Muscle layer of colon (tissue), 2 donors: ENCODE measurements at regions not wholly inside any gene's neighbourhood (a gene's known extent, or its start where the extent isn't known, plus 50 kb on each side); places are given as distances from the start of the nearest gene placed in this dataset.

Experiments
- H3K27ac ChIP-seq: one replicate; pipeline ENCODE4 v1.7.0; 2013; ENCODE audit warnings: low read depth, mild to moderate bottlenecking, low read length, moderate library complexity
- H3K27me3 ChIP-seq, 2 donors: one replicate each; pipeline ENCODE4 v1.7.0; 2013; ENCODE audit warnings: low read length in 2 of 2, mild to moderate bottlenecking in 2 of 2; ENCODE audit not compliant: insufficient read depth in 2 of 2, control insufficient read depth in 1 of 2
- H3K36me3 ChIP-seq: one replicate; pipeline ENCODE4 v1.7.0; 2013; ENCODE audit warnings: mild to moderate bottlenecking, low read length; ENCODE audit not compliant: insufficient read depth
- H3K4me1 ChIP-seq: one replicate; pipeline ENCODE4 v1.7.0; 2013; ENCODE audit warnings: mild to moderate bottlenecking, low read length; ENCODE audit not compliant: insufficient read depth
- H3K4me3 ChIP-seq, 2 donors: one replicate each; pipeline ENCODE4 v1.7.0; 2013; ENCODE audit warnings: low read length in 2 of 2, low read depth in 1 of 2, mild to moderate bottlenecking in 1 of 2, moderate library complexity in 1 of 2
- H3K9ac ChIP-seq: one replicate; pipeline ENCODE4 v1.7.0; 2013; ENCODE audit warnings: low read length
- H3K9me3 ChIP-seq: one replicate; pipeline ENCODE4 v1.7.0; 2013; ENCODE audit warnings: mild to moderate bottlenecking, low read length
- donor health status: abdominal sarcoma.
- donor health status: Adenocarcinoma of cecum.

DNA sequence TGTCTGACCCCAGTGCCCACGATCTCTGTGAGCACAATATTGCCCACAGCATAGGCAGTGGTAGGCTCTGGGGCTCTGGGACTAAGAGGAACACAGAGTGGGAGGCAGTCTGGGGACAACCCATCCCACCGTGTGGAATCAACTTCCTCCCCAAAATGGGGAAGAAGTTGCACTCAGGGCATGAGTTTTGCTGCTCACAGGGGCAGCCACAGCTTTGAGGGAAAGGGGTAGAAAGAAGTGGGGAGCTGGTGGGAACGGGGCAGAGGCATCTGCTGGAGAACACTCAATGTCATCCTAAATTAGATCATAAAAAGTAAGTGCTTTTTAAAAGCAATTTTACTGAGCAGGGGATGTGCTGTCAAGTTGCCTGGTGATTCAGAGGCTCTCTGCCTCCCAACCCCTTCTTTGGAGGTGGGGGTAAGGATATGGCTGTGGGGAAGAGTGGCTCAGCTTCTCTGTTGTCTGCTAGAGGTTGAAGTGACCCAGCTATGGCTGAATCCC lies 233.8 kb upstream of the NCAM1 start:
- Histone ChIP-seq H3K4me1 (no peaks in the 10 kb centered on the region), H3K27ac (no peak overlapping the region), H3K4me3 (no peak overlapping the region)

DNA sequence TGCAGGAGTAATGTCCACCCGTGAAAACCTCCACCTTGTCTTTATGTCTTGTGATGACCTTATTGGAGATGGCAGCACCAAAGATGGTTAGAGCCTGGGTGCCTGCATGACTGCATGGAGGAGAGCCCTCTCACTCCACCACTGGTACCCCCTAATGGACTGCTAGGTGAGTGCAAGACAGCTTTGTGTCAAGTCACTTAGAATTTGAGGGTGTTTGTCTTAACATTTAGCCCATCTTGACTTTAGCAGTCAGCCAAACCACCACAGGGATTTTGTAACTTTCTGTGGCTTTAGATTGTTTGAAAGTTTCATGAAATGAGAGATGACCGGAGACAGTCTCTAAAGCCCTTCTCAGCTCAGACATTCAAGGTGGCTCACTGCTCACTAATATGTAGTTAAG lies 232.9 kb upstream of the NCAM1 start:
- no peaks in the 10 kb centered on the region for H3K27me3 ChIP-seq
- H3K27ac ChIP-seq = no peak overlapping the region
- H3K9ac ChIP-seq = no peak overlapping the region
- no peaks in the 10 kb centered on the region for H3K4me1 ChIP-seq
- H3K36me3 ChIP-seq = no peaks in the 10 kb centered on the region
- no peak overlapping the region for H3K4me3 ChIP-seq
- no peaks in the 10 kb centered on the region for H3K9me3 ChIP-seq

More for the DNA sequence above, 233.8 kb upstream of the NCAM1 start:
- no peaks in the 10 kb centered on the region for H3K9me3 ChIP-seq
- no peak overlapping the region for H3K9ac ChIP-seq
- H3K27me3 ChIP-seq = no peaks in the 10 kb centered on the region
- no peaks in the 10 kb centered on the region for H3K36me3 ChIP-seq

DNA sequence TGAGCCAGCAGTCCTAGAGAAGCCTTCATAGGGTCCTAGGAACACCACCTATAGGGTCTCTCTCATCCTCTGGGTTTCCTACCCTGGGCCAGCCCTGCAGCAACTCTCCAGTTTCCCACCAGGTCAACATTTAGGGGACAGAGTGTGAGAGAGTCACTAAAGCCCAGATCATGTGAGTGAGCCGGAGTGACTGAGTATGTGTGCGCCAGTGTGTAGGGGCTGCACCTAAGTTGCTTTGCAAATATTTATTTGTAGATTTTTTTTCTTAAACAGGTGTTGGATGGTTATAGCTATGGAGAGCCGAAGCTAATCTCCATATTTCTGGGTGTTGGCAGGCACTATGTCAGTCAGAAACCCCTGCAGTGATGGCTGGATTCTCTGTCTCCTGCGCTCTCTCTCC lies 232.5 kb upstream of the NCAM1 start:
- Histone ChIP-seq H3K4me1 (no peaks in the 10 kb centered on the region), H3K4me3 (no peak overlapping the region), H3K36me3 (no peaks in the 10 kb centered on the region), H3K9me3 (no peaks in the 10 kb centered on the region), H3K27me3 (no peaks in the 10 kb centered on the region), H3K9ac (no peak overlapping the region), H3K27ac (no peak overlapping the region)

DNA sequence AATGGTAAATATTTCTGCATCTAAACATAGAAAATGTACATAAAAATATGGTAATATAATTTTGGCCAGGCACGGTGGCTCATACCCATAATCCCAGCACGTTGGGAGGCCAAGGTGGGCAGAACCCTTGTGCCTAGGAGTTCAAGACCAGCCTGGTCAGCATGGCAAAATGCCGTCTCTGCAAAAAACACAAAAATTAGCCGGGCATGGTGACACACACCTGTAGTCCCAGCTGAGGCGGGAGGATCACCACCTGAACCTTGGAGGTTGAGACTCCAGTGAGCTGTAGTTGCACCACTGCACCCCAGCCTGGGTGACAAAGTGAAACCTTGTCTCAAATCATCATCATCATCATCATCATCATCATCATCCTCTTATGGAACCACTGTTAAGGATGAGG lies 230.6 kb upstream of the NCAM1 start:
- Histone ChIP-seq H3K9me3 (no peaks in the 10 kb centered on the region), H3K27ac (no peak overlapping the region), H3K36me3 (no peaks in the 10 kb centered on the region), H3K4me1 (no peaks in the 10 kb centered on the region), H3K4me3 (no peak overlapping the region), H3K9ac (no peak overlapping the region), H3K27me3 (no peaks in the 10 kb centered on the region)

DNA sequence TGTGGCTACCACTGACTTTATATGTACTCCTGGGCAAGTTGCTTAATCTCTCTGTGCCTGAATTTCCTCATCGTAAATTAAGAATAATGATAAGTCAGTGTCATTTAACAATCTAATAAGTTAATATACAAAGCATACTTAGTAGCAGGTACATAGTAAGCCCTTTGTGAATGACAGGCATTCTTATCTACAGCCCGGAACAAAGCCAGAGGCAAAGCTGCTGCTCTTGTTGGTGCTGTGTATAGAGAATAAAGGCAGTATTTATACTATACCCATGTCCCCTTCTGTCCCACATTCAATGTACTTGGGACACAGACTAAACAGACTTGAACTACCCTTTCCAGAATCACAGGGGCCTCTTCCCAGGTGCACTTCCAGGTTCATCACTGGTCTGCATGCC lies 229.7 kb upstream of the NCAM1 start:
- Histone ChIP-seq H3K27me3 (no peaks in the 10 kb centered on the region), H3K4me1 (no peaks in the 10 kb centered on the region), H3K36me3 (no peaks in the 10 kb centered on the region), H3K4me3 (no peak overlapping the region), H3K9me3 (no peaks in the 10 kb centered on the region), H3K27ac (no peak overlapping the region), H3K9ac (no peak overlapping the region)

DNA sequence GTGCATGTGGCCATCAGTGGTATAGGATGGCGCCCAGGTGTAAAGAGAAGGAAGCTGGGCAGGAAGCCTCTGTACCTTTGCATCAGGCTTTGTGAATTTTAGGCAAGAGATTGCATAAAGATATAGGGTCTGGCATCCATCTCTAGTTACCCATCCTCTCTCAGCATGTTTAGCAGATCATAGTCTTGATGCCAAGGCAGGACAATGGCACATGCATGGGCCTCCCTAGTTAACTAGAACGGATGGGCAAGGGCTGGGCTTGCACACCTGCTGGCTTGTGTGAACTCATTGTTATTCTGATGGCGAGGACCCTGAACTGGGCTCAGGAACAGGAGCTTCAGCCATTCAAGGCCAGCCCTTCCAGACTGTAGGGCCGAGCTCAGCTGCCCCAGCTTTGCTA lies 229.2 kb upstream of the NCAM1 start:
- Histone ChIP-seq H3K9me3 (no peaks in the 10 kb centered on the region), H3K27ac (no peak overlapping the region), H3K27me3 (no peaks in the 10 kb centered on the region), H3K9ac (no peak overlapping the region), H3K4me3 (no peak overlapping the region), H3K36me3 (no peaks in the 10 kb centered on the region), H3K4me1 (no peaks in the 10 kb centered on the region)

DNA sequence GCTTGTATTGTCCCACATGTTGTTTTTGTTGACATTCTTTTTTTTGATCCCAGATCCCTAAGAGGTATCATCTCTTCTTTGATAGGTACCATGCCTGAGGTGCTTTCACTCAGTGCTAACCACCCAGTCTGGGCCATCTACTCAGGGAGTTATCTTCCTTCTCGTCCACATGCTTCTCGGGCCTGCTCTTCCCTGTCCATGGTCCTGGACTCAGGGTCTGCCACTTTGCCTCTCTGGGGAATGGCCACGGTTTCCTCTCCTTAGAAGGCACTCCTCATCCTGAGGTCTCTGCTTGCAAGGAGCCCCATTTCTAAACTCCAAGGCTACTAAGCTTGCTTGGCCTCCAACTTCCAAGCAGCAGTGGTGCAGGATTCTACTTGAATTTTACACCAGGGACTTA lies 227.0 kb upstream of the NCAM1 start:
- Histone ChIP-seq H3K27me3 (no peaks in the 10 kb centered on the region), H3K36me3 (no peaks in the 10 kb centered on the region), H3K4me1 (no peaks in the 10 kb centered on the region), H3K4me3 (no peak overlapping the region), H3K27ac (no peak overlapping the region), H3K9ac (no peak overlapping the region), H3K9me3 (no peaks in the 10 kb centered on the region)

DNA sequence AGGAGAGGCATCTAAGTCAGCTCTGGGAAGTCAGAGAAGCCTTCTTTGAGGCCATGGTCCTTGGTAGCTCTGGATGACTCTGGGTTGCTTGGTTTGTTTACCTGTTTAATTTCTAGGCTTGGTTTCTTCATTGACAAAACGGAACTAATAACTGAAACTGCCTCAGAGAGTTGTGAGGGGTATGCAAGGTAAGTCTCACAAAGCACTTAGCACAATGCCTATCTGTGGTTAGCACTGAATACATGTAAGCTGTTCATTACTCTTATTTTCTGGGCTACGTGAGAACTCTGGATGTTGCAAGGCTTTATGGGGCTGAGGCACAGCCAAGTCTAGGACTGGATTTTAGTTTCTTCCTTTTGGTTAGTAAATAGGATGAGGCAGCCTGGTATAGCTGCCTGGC lies 225.8 kb upstream of the NCAM1 start:
- Histone ChIP-seq H3K36me3 (no peaks in the 10 kb centered on the region), H3K9me3 (no peaks in the 10 kb centered on the region), H3K9ac (no peak overlapping the region), H3K27me3 (no peaks in the 10 kb centered on the region), H3K4me3 (no peak overlapping the region), H3K4me1 (no peaks in the 10 kb centered on the region), H3K27ac (no peak overlapping the region)

DNA sequence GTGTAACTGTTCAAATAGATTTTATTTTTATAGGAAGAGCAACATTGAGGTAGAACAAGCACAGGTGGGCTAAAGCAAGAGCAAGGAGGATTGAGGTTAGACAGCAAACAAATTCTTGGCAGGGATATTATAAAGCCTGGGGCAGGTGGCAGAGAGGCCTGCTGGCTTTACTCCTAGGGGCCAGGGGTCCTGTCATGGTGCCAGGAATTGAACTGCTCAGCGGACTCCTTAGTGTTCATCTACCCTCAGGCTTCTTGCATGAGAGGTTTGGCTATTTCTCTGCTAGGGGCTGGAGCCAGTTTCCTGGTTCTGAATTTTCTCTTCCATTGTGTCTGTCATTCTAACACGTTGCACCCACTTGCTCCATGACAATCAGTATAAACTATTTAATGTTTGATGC lies 217.2 kb upstream of the NCAM1 start:
- Histone ChIP-seq H3K9ac (no peak overlapping the region), H3K4me3 (no peak overlapping the region), H3K36me3 (no peaks in the 10 kb centered on the region), H3K4me1 (no peaks in the 10 kb centered on the region), H3K9me3 (no peaks in the 10 kb centered on the region), H3K27ac (no peak overlapping the region), H3K27me3 (no peaks in the 10 kb centered on the region)

DNA sequence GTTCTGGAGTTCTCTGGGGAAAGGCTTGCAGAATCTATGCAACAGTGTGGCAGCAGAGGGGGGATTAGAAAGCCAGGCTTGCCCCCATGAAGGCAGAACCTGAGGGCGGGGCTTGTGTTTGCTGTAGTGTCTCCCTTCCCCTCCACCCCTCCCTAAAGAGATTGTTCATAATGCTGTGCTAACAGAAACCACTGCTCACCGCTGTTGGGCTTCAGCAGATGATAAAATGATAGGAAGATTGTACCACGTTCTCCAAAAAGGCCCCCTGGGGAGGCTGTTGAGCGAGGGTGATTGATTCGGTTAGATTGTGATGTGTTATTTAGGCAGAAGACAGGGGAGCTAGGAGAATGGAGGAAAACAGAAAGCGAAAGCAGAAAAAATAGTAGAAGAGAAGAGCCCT lies 215.2 kb upstream of the NCAM1 start:
- Histone ChIP-seq H3K4me1 (no peaks in the 10 kb centered on the region), H3K4me3 (no peak overlapping the region), H3K9me3 (no peaks in the 10 kb centered on the region), H3K9ac (no peak overlapping the region), H3K36me3 (no peaks in the 10 kb centered on the region), H3K27me3 (no peaks in the 10 kb centered on the region), H3K27ac (no peak overlapping the region)

DNA sequence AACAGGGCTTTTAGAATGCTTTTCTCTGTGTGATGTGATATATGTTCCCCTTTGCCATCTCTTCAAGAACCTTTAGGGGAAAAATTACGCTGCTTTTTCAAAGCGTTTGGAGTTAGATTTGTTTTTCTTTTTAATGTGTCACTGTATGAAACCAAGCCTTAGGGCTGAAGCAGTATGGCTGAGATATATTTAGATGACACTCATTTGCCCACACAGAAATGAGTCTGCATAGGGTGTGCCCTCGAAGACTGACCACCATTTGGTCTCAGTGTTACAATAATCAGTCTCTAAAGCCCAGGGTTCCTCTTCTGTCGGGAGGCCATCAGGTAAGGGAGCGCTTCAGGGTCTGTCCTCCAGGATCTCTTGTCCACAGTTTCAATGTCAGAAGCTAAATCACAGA lies 213.0 kb upstream of the NCAM1 start:
- Histone ChIP-seq H3K9me3 (no peaks in the 10 kb centered on the region), H3K27me3 (no peaks in the 10 kb centered on the region), H3K27ac (no peak overlapping the region), H3K36me3 (no peaks in the 10 kb centered on the region), H3K4me1 (peaks cover 4% of the 10 kb centered on the region), H3K4me3 (no peak overlapping the region), H3K9ac (no peak overlapping the region)

DNA sequence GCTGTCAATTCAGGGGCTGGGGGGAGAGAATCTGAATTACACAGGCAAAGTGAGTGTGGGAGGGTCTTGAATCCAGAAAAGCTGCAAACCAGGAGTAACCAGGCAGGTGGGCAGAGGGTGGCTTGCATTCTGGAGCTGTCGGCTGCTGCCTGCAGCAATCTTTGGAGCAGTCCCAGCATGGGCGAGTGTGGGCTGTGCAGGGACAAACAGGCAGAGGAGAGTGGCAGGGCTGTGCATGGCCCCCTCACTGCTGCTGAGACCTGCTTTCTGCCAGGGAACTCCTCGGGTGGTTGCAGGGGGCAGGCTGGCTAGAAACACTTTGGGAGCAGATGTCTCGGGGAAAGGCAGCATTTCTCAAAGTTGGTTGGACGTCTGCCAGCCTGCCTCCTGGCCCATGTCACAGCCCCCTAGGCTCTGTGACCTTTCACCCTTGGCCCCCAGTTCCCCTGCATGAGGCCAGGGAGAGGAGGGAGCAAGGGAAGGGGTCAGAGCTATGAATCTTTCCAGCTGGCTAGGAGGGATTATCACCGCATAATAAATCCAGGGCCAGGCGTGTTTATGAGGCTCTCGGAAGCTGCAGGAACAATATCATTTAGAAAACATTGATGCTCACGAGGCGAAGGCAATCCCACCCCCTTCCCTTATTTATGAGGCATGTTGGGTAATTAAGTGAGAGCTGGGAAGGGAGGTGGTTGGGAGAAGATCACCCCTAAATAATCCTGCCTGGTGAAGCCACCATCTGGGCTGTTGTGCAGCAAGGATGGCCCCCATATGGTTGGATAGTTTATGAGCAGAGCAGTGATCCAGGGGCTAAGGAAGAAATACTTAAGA lies 212.3 kb upstream of the NCAM1 start:
- H3K9ac ChIP-seq = no peak overlapping the region
- no peaks in the 10 kb centered on the region for H3K9me3 ChIP-seq
- peaks cover 4% of the 10 kb centered on the region for H3K4me1 ChIP-seq
- no peak overlapping the region for H3K27ac ChIP-seq
- no peaks in the 10 kb centered on the region for H3K36me3 ChIP-seq
- H3K27me3 ChIP-seq = no peaks in the 10 kb centered on the region
- no peak overlapping the region for H3K4me3 ChIP-seq
